Calu3 (cell line): ENCODE measurements at regions not wholly inside any gene's neighbourhood (a gene's known extent, or its start where the extent isn't known, plus 50 kb on each side); places are given as distances from the start of the nearest gene placed in this dataset.

Source experiments
- BruUV-seq: library from RNA; stranded (reverse); fragments of 400-500 nt; replicated peaks from 2 replicates; lab custom pipeline; 2021; lab: Mats Ljungman, UMichigan
- CTCF ChIA-PET: fragments of 300-600 bp; sonication (Branson Sonifier 250); formaldehyde crosslinking; loops from one replicate; lab custom pipeline; 2022; ENCODE audit warnings: antibody characterized with exemption; lab: Charles Lee
- DNase-seq: peaks from one replicate; pipeline ENCODE4 v3.0.0; 2022
- H3K27ac Mint-ChIP-seq: one replicate; pipeline ENCODE4 v1.8.0; 2022; ENCODE audit warnings: mixed read lengths; ENCODE audit not compliant: unreplicated experiment
- H3K27me3 Mint-ChIP-seq: one replicate; pipeline ENCODE4 v1.8.0; 2022; ENCODE audit warnings: mixed read lengths; ENCODE audit not compliant: unreplicated experiment
- H3K36me3 Mint-ChIP-seq: one replicate; pipeline ENCODE4 v1.8.0; 2022; ENCODE audit warnings: mild to moderate bottlenecking, moderate library complexity, mixed read lengths; ENCODE audit not compliant: insufficient read depth, unreplicated experiment
- H3K4me1 Mint-ChIP-seq: one replicate; pipeline ENCODE4 v1.8.0; 2022; ENCODE audit warnings: mild to moderate bottlenecking, low read depth, mixed read lengths; ENCODE audit not compliant: unreplicated experiment
- H3K4me3 Mint-ChIP-seq: one replicate; pipeline ENCODE4 v1.8.0; 2022; ENCODE audit warnings: mild to moderate bottlenecking, low read depth, moderate library complexity, mixed read lengths; ENCODE audit not compliant: unreplicated experiment
- H3K9me3 Mint-ChIP-seq: one replicate; pipeline ENCODE4 v1.8.0; 2022; ENCODE audit warnings: low read depth, mixed read lengths; ENCODE audit not compliant: unreplicated experiment
- CTCF ChIP-seq: fragments of 200-600 bp; IDR thresholded peaks from one replicate; pipeline ENCODE4 v1.8.0; 2022; ENCODE audit warnings: antibody characterized with exemption; ENCODE audit not compliant: unreplicated experiment
- intact Hi-C: fragments of 100-400 bp; cut with micrococcal nuclease; formaldehyde crosslinking; loops from one replicate; pipeline ENCODE4 v1.10.0; 2022; ENCODE audit not compliant: unreplicated experiment

- CTCF ChIA-PET = no interaction called here
- H3K27me3 Mint-ChIP-seq = no peaks in the 10 kb centered on the region
- no TSS peak for BruUV-seq
- DNase-seq = no peak
- H3K36me3 Mint-ChIP-seq = peaks cover 12% of the 10 kb centered on the region
- TF ChIP-seq CTCF = no peak
- H3K9me3 Mint-ChIP-seq = peaks cover 2% of the 10 kb centered on the region
- H3K4me3 Mint-ChIP-seq = no peak overlapping the region
- no peaks in the 10 kb centered on the region for H3K4me1 Mint-ChIP-seq
- intact Hi-C loops = no loop called here
- H3K27ac Mint-ChIP-seq = peak overlapping the region; percentile 94
Measured at GRCh38 chr13:34750078-34750931, 191.8 kb upstream of the NBEA start.

GRCh38 chr13:34751044-34751443, 191.0 kb upstream of the NBEA start:
- Mint-ChIP-seq H3K4me3 (no peak overlapping the region), H3K36me3 (peaks cover 12% of the 10 kb centered on the region), H3K27me3 (no peaks in the 10 kb centered on the region), H3K4me1 (no peaks in the 10 kb centered on the region), H3K9me3 (peaks cover 2% of the 10 kb centered on the region), H3K27ac (no peak overlapping the region)
- BruUV-seq = no TSS peak
- CTCF ChIA-PET = no interaction called here
- no peak for DNase-seq
- intact Hi-C loops = no loop called here
- no peak for TF ChIP-seq CTCF

GRCh38 chr13:34751492-34751891, 190.6 kb upstream of the NBEA start:
- H3K27ac Mint-ChIP-seq = no peak overlapping the region
- no peak overlapping the region for H3K4me3 Mint-ChIP-seq
- CTCF ChIA-PET = no interaction called here
- peaks cover 2% of the 10 kb centered on the region for H3K9me3 Mint-ChIP-seq
- TF ChIP-seq CTCF = no peak
- H3K36me3 Mint-ChIP-seq = peaks cover 12% of the 10 kb centered on the region
- no TSS peak for BruUV-seq
- no peaks in the 10 kb centered on the region for H3K4me1 Mint-ChIP-seq
- no peaks in the 10 kb centered on the region for H3K27me3 Mint-ChIP-seq
- intact Hi-C loops = no loop called here
- DNase-seq = no peak

- Mint-ChIP-seq H3K27ac (no peak overlapping the region), H3K27me3 (no peaks in the 10 kb centered on the region), H3K9me3 (no peaks in the 10 kb centered on the region), H3K4me3 (no peak overlapping the region), H3K4me1 (no peaks in the 10 kb centered on the region), H3K36me3 (peaks cover 12% of the 10 kb centered on the region)
- CTCF ChIA-PET = no interaction called here
- DNase-seq = no peak
- intact Hi-C loops = no loop called here
- BruUV-seq = no TSS peak
- TF ChIP-seq CTCF = no peak
Measured at GRCh38 chr13:34752283-34752960, 189.6 kb upstream of the NBEA start.
